B cell (primary cell): ENCODE measurements at regions not wholly inside any gene's neighbourhood (a gene's known extent, or its start where the extent isn't known, plus 50 kb on each side); places are given as distances from the start of the nearest gene placed in this dataset.

Experiments used
- EZH2 ChIP-seq: IDR thresholded peaks from 2 replicates; pipeline ENCODE4 v1.6.1; 2012; ENCODE audit warnings: borderline replicate concordance, low read depth, mild to moderate bottlenecking, moderate library complexity, low read length; ENCODE audit not compliant: insufficient read depth, poor library complexity, severe bottlenecking
- TF ChIP-seq, protein P1 (sequence below): fragments of 200-600 bp; IDR thresholded peaks from one replicate; pipeline ENCODE4 v1.8.0; 2022; ENCODE audit warnings: antibody characterized with exemption, mild to moderate bottlenecking

GRCh38 chrX:77014377-77015372 is 432.5 kb upstream of the FGF16 start:
- TF ChIP-seq, protein P1, sequence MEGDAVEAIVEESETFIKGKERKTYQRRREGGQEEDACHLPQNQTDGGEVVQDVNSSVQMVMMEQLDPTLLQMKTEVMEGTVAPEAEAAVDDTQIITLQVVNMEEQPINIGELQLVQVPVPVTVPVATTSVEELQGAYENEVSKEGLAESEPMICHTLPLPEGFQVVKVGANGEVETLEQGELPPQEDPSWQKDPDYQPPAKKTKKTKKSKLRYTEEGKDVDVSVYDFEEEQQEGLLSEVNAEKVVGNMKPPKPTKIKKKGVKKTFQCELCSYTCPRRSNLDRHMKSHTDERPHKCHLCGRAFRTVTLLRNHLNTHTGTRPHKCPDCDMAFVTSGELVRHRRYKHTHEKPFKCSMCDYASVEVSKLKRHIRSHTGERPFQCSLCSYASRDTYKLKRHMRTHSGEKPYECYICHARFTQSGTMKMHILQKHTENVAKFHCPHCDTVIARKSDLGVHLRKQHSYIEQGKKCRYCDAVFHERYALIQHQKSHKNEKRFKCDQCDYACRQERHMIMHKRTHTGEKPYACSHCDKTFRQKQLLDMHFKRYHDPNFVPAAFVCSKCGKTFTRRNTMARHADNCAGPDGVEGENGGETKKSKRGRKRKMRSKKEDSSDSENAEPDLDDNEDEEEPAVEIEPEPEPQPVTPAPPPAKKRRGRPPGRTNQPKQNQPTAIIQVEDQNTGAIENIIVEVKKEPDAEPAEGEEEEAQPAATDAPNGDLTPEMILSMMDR: no peak
- TF ChIP-seq EZH2: no peak
